DMS 273 (cell line): ENCODE measurements at regions not wholly inside any gene's neighbourhood (a gene's known extent, or its start where the extent isn't known, plus 50 kb on each side); places are given as distances from the start of the nearest gene placed in this dataset.
A peak's percentile ranks its signal among the peaks of the same experiment; 100 is the strongest.

ENCODE experiments used
- DNase-seq: peaks from one replicate; lab custom pipeline; 2025; ENCODE audit not compliant: unreplicated experiment; lab: John Stamatoyannopoulos, UW

- DNase-seq: no peak
Measured at GRCh38 chr20:23153696-23154341, 67.7 kb upstream of the CD93 start.

GRCh38 chr20:23152902-23153301 is 66.8 kb upstream of the CD93 start:
- DNase-seq: no peak

- no peak for DNase-seq
Measured at GRCh38 chr20:23152308-23152892, 66.3 kb upstream of the CD93 start.

- no peak for DNase-seq
Measured at GRCh38 chr20:23151885-23152284, 65.8 kb upstream of the CD93 start.

GRCh38 chr20:23151008-23151703 is 65.0 kb upstream of the CD93 start:
- DNase-seq: no peak

GRCh38 chr20:23150304-23151007 is 64.3 kb upstream of the CD93 start:
- DNase-seq: no peak

GRCh38 chr20:23149623-23150279 is 63.6 kb upstream of the CD93 start:
- DNase-seq: no peak

GRCh38 chr20:23148731-23149570 is 62.8 kb upstream of the CD93 start:
- no peak for DNase-seq

GRCh38 chr20:23147964-23148730 is 62.0 kb upstream of the CD93 start:
- DNase-seq: no peak

GRCh38 chr20:23147647-23147963 is 61.5 kb upstream of the CD93 start:
- no peak for DNase-seq

GRCh38 chr20:23146857-23147637 is 60.9 kb upstream of the CD93 start:
- DNase-seq: no peak

- DNase-seq: no peak
Measured at GRCh38 chr20:23146181-23146580, 60.1 kb upstream of the CD93 start.

GRCh38 chr20:23145281-23145700 is 59.2 kb upstream of the CD93 start:
- DNase-seq: no peak

- peak; percentile 47 for DNase-seq
Measured at GRCh38 chr20:23144856-23145255, 58.7 kb upstream of the CD93 start.

- DNase-seq: no peak
Measured at GRCh38 chr20:23143986-23144690, 58.0 kb upstream of the CD93 start.

GRCh38 chr20:23143098-23143497 is 57.0 kb upstream of the CD93 start:
- DNase-seq: no peak

GRCh38 chr20:23142162-23143050 is 56.3 kb upstream of the CD93 start:
- DNase-seq: no peak
